IMR-90 (cell line): ENCODE measurements at regions not wholly inside any gene's neighbourhood (a gene's known extent, or its start where the extent isn't known, plus 50 kb on each side); places are given as distances from the start of the nearest gene placed in this dataset.

Experiments
- ATAC-seq: fragments of 200-7000 bp; cut with Tn5 transposase; 2 replicates; pipeline ENCODE4 v1.9.1; 2020; ENCODE audit warnings: low read depth, mild to moderate bottlenecking, moderate library complexity
- BruUV-seq: library from RNA; stranded (reverse); fragments of 400-500 nt; replicated peaks from 2 replicates; lab custom pipeline; 2021; lab: Mats Ljungman, UMichigan
- CTCF ChIA-PET: fragments of 300-600 bp; formaldehyde crosslinking; extraction: SDS; loops from one replicate; lab custom pipeline; 2021; ENCODE audit warnings: antibody characterized with exemption; lab: Yijun Ruan, JAX
- POLR2A ChIA-PET: fragments of 300-600 bp; sonication (Branson Sonifier 250); formaldehyde crosslinking; loops from one replicate; lab custom pipeline; 2022; ENCODE audit warnings: antibody characterized with exemption; ENCODE audit not compliant: unreplicated experiment; lab: Charles Lee
- DNase-seq: peaks from one replicate; pipeline ENCODE4 v3.0.0; 2013
- H2AFZ ChIP-seq: replicated peaks from 2 replicates; pipeline ENCODE3; 2013; ENCODE audit warnings: low read length, mild to moderate bottlenecking; ENCODE audit not compliant: poor library complexity
- H2AK5ac ChIP-seq: 2 replicates; pipeline ENCODE4 v1.6.1; 2013; ENCODE audit warnings: low read depth, low read length, inconsistent platforms
- H2AK9ac ChIP-seq: replicated peaks from 2 replicates; pipeline ENCODE3; 2013; ENCODE audit warnings: mild to moderate bottlenecking, low read depth, low read length, moderate library complexity; ENCODE audit not compliant: poor library complexity
- H2BK120ac ChIP-seq: 2 replicates; pipeline ENCODE4 v1.6.1; 2013; ENCODE audit warnings: low read depth, low read length, inconsistent platforms
- H2BK15ac ChIP-seq: 3 replicates; pipeline ENCODE4 v1.6.1; 2013; ENCODE audit warnings: low read depth, low read length, inconsistent platforms
- H2BK20ac ChIP-seq: 2 replicates; pipeline ENCODE4 v1.6.1; 2013; ENCODE audit warnings: low read depth, mild to moderate bottlenecking, inconsistent platforms, low read length, moderate library complexity
- H2BK5ac ChIP-seq: 2 replicates; pipeline ENCODE4 v1.6.1; 2013; ENCODE audit warnings: mild to moderate bottlenecking, low read depth, low read length, inconsistent platforms; ENCODE audit not compliant: poor library complexity, severe bottlenecking
- H3K14ac ChIP-seq: replicated peaks from 2 replicates; pipeline ENCODE4 v1.6.1; 2013; ENCODE audit warnings: low read depth, low read length, inconsistent platforms
- H3K18ac ChIP-seq: 2 replicates; pipeline ENCODE4 v1.6.1; 2013; ENCODE audit warnings: low read depth, low read length, control low read depth
- H3K23ac ChIP-seq: 2 replicates; pipeline ENCODE4 v1.6.1; 2013; ENCODE audit warnings: low read depth, low read length, inconsistent platforms
- H3K27ac ChIP-seq: 2 replicates; pipeline ENCODE4 v1.5.1; 2013; ENCODE audit warnings: mild to moderate bottlenecking, control low read depth, low read length; ENCODE audit not compliant: insufficient read depth
- H3K27me3 ChIP-seq: 2 replicates; pipeline ENCODE4 v1.6.1; 2013; ENCODE audit warnings: low read length; ENCODE audit not compliant: control insufficient read depth, insufficient read depth
- H3K36me3 ChIP-seq: 2 replicates; pipeline ENCODE4 v1.6.1; 2013; ENCODE audit warnings: low read length, mixed read lengths; ENCODE audit not compliant: control insufficient read depth, insufficient read depth
- H3K4ac ChIP-seq: 2 replicates; pipeline ENCODE4 v1.6.1; 2013; ENCODE audit warnings: low read depth, low read length, inconsistent platforms
- H3K4me1 ChIP-seq: 2 replicates; pipeline ENCODE4 v1.6.1; 2013; ENCODE audit warnings: low read length, mixed read lengths; ENCODE audit not compliant: control insufficient read depth, insufficient read depth
- H3K4me2 ChIP-seq: 2 replicates; pipeline ENCODE4 v1.6.1; 2013; ENCODE audit warnings: low read depth, mild to moderate bottlenecking, control low read depth, low read length, moderate library complexity
- H3K4me3 ChIP-seq: 2 replicates; pipeline ENCODE4 v1.5.1; 2013; ENCODE audit warnings: low read depth, mild to moderate bottlenecking, control low read depth, low read length, moderate library complexity; ENCODE audit not compliant: insufficient read depth
- H3K56ac ChIP-seq: 2 replicates; pipeline ENCODE4 v1.6.1; 2013; ENCODE audit warnings: low read length, inconsistent platforms; ENCODE audit not compliant: insufficient read depth; ENCODE audit errors: extremely low read depth
- H3K79me1 ChIP-seq, 2 experiments: 2 replicates each; pipeline ENCODE4 v1.6.1; 2013; ENCODE audit warnings: low read length in 2 of 2, inconsistent platforms in 1 of 2, low read depth in 1 of 2
- H3K9ac ChIP-seq: 2 replicates; pipeline ENCODE4 v1.6.1; 2013; ENCODE audit warnings: low read depth, low read length, control low read depth
- H3K9me1 ChIP-seq: 2 replicates; pipeline ENCODE4 v1.6.1; 2013; ENCODE audit warnings: low read length, inconsistent platforms; ENCODE audit not compliant: insufficient read depth
- H3K9me3 ChIP-seq: 2 replicates; pipeline ENCODE4 v1.6.1; 2013; ENCODE audit warnings: low read length; ENCODE audit not compliant: control insufficient read depth, insufficient read depth
- H4K20me1 ChIP-seq: 2 replicates; pipeline ENCODE4 v1.6.1; 2013; ENCODE audit warnings: low read length, inconsistent platforms; ENCODE audit not compliant: insufficient read depth
- H4K5ac ChIP-seq: 2 replicates; pipeline ENCODE4 v1.6.1; 2013; ENCODE audit warnings: mild to moderate bottlenecking, low read depth, low read length, control low read depth
- H4K8ac ChIP-seq, 2 experiments: 2 replicates each; pipeline ENCODE4 v1.6.1; 2013; ENCODE audit warnings: low read depth in 2 of 2, low read length in 2 of 2, control low read depth in 1 of 2, inconsistent platforms in 1 of 2
- H4K91ac ChIP-seq: 2 replicates; pipeline ENCODE4 v1.6.1; 2013; ENCODE audit warnings: low read depth, low read length, inconsistent platforms; ENCODE audit not compliant: insufficient read depth
- BHLHE40 ChIP-seq: fragments of 150-350 bp; IDR thresholded peaks from 2 replicates; pipeline ENCODE4 v1.6.1; 2016; ENCODE audit warnings: mild to moderate bottlenecking, low read depth, low read length
- CEBPB ChIP-seq: IDR thresholded peaks from 2 replicates; pipeline ENCODE4 v1.6.1; 2012; ENCODE audit warnings: low read depth, low read length, improper control_type of control experiment
- CHD1 ChIP-seq: IDR thresholded peaks from 2 replicates; pipeline ENCODE4 v1.6.1; 2012; ENCODE audit warnings: low read depth, low read length, improper control_type of control experiment
- CTCF ChIP-seq: conservative IDR thresholded peaks from 2 replicates; pipeline ENCODE4 v1.5.1; 2012; ENCODE audit warnings: mild to moderate bottlenecking, low read depth, low read length, improper control_type of control experiment
- FOS ChIP-seq: fragments of 150-350 bp; IDR thresholded peaks from 2 replicates; pipeline ENCODE4 v1.6.1; 2016; ENCODE audit warnings: low read depth, low read length
- MAFK ChIP-seq: IDR thresholded peaks from 2 replicates; pipeline ENCODE4 v1.6.1; 2012; ENCODE audit warnings: low read depth, low read length, improper control_type of control experiment
- MAZ ChIP-seq: IDR thresholded peaks from 2 replicates; pipeline ENCODE4 v1.6.1; 2012; ENCODE audit warnings: low read depth, mild to moderate bottlenecking, low read length, improper control_type of control experiment, moderate library complexity, borderline replicate concordance
- MXI1 ChIP-seq: IDR thresholded peaks from 2 replicates; pipeline ENCODE4 v1.6.1; 2012; ENCODE audit warnings: low read depth, mild to moderate bottlenecking, low read length, moderate library complexity, borderline replicate concordance
- NFE2L2 ChIP-seq: fragments of 150-350 bp; IDR thresholded peaks from 2 replicates; pipeline ENCODE4 v1.6.1; 2016; ENCODE audit warnings: low read depth, mild to moderate bottlenecking, low read length
- POLR2A ChIP-seq: IDR thresholded peaks from 2 replicates; pipeline ENCODE4 v1.6.1; 2012; ENCODE audit warnings: mild to moderate bottlenecking, low read depth, low read length
- RAD21 ChIP-seq: IDR thresholded peaks from 2 replicates; pipeline ENCODE4 v1.6.1; 2012; ENCODE audit warnings: low read length, improper control_type of control experiment
- RCOR1 ChIP-seq: IDR thresholded peaks from 2 replicates; pipeline ENCODE4 v1.6.1; 2012; ENCODE audit warnings: mild to moderate bottlenecking, low read length, improper control_type of control experiment; ENCODE audit not compliant: insufficient replicate concordance
- RFX5 ChIP-seq: IDR thresholded peaks from 2 replicates; pipeline ENCODE4 v1.8.0; 2012; ENCODE audit warnings: low read depth, mild to moderate bottlenecking, low read length, moderate library complexity
- SMC3 ChIP-seq: fragments of 150-350 bp; IDR thresholded peaks from 2 replicates; pipeline ENCODE4 v1.6.1; 2016; ENCODE audit warnings: low read depth, mild to moderate bottlenecking, antibody characterized with exemption, low read length, moderate library complexity
- USF2 ChIP-seq: fragments of 150-350 bp; IDR thresholded peaks from 2 replicates; pipeline ENCODE4 v1.6.1; 2017; ENCODE audit warnings: mild to moderate bottlenecking, antibody characterized with exemption, low read length, low read depth
- WGBS, 2 experiments: methylation state at CpG; one replicate each; pipeline versions ENCODE4 v1.1.5 to v1.1.7; 2013; ENCODE audit warnings: missing lambda C conversion rate in 2 of 2; ENCODE audit not compliant: insufficient read length in 1 of 2; ENCODE audit errors: extremely low coverage in 2 of 2; 5-methylcytosine and 5-hydroxymethylcytosine counted together
- dilution Hi-C: fragments of 300-500 bp; cut with HindIII; formaldehyde crosslinking; loops from one replicate; pipeline ENCODE4 v1.14.3; 2018; ENCODE audit warnings: low sequenced_read_pairs; ENCODE audit not compliant: unreplicated experiment
- in situ Hi-C: fragments of 300-500 bp; cut with MboI; formaldehyde crosslinking; loops from 3 replicates; pipeline ENCODE4 v1.14.3; 2019; ENCODE audit warnings: low sequenced_read_pairs, inconsistent platforms, mixed read lengths
- intact Hi-C: fragments of 100-400 bp; cut with micrococcal nuclease; formaldehyde crosslinking; loops from 2 replicates; pipeline ENCODE4 v1.10.0; 2022
- TF ChIP-seq, protein P1 (sequence below): fragments of 150-350 bp; IDR thresholded peaks from 2 replicates; pipeline ENCODE4 v1.6.1; 2016; ENCODE audit warnings: low read depth, mild to moderate bottlenecking, low read length, moderate library complexity, borderline replicate concordance

- H3K9me1 ChIP-seq: no peaks in the 10 kb centered on the region
- H3K79me1 ChIP-seq: no peaks in the 10 kb centered on the region
- no peak overlapping the region for H3K4ac ChIP-seq
- no peak overlapping the region for H2AFZ ChIP-seq
- no peak overlapping the region for H3K18ac ChIP-seq
- H3K9me3 ChIP-seq: peaks cover 5% of the 10 kb centered on the region
- ChIA-PET CTCF (interaction anchor here (0.6 kb wide), 1 partner anchor 1971 kb away, joined by 4 read pairs; no protein-coding TSS in a partner anchor), POLR2A (no interaction called here)
- DNase-seq (no peak), ATAC-seq (no peak)
- no peak overlapping the region for H3K14ac ChIP-seq
- no peaks in the 10 kb centered on the region for H3K27me3 ChIP-seq
- no peak overlapping the region for H2AK5ac ChIP-seq
- no peak for TF ChIP-seq RFX5
- no peak for TF ChIP-seq MAZ
- no peak for TF ChIP-seq FOS
- TF ChIP-seq CEBPB: no peak
- no peak for TF ChIP-seq MXI1
- no peak for TF ChIP-seq MAFK
- no peak for TF ChIP-seq CTCF
- no peak for TF ChIP-seq SMC3
- TF ChIP-seq POLR2A: no peak
- TF ChIP-seq RCOR1: no peak
- no peak for TF ChIP-seq USF2
- TF ChIP-seq, protein P1, sequence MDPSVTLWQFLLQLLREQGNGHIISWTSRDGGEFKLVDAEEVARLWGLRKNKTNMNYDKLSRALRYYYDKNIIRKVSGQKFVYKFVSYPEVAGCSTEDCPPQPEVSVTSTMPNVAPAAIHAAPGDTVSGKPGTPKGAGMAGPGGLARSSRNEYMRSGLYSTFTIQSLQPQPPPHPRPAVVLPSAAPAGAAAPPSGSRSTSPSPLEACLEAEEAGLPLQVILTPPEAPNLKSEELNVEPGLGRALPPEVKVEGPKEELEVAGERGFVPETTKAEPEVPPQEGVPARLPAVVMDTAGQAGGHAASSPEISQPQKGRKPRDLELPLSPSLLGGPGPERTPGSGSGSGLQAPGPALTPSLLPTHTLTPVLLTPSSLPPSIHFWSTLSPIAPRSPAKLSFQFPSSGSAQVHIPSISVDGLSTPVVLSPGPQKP: no peak
- no peak for TF ChIP-seq BHLHE40
- TF ChIP-seq CHD1: no peak
- TF ChIP-seq RAD21: no peak
- TF ChIP-seq NFE2L2: no peak
- H3K9ac ChIP-seq: no peak overlapping the region
- no peak overlapping the region for H2BK5ac ChIP-seq
- no peak overlapping the region for H3K4me2 ChIP-seq
- no peak overlapping the region for H4K5ac ChIP-seq
- H3K4me1 ChIP-seq: no peaks in the 10 kb centered on the region
- H3K27ac ChIP-seq: no peak overlapping the region
- WGBS, 2 experiments: no CpG with 5 or more reads among the region's 1 CpG
- dilution Hi-C loops (no loop called here), in situ Hi-C loops (no loop called here), intact Hi-C loops (no loop called here)
- no peak overlapping the region for H2BK15ac ChIP-seq
- H4K91ac ChIP-seq: no peak overlapping the region
- no peaks in the 10 kb centered on the region for H3K36me3 ChIP-seq
- no peaks in the 10 kb centered on the region for H4K20me1 ChIP-seq
- H2BK20ac ChIP-seq: no peak overlapping the region
- BruUV-seq: no TSS peak
- H3K4me3 ChIP-seq: no peak overlapping the region
- no peak overlapping the region for H3K56ac ChIP-seq
- H4K8ac ChIP-seq: no peak overlapping the region
- H3K23ac ChIP-seq: no peak overlapping the region
- H2AK9ac ChIP-seq: no peak overlapping the region
- no peak overlapping the region for H2BK120ac ChIP-seq
These were observed 449.4 kb upstream of the SUCLG2 start for GRCh38 chr3:68103811-68104210.
